HEK293T (cell line): ENCODE measurements at regions not wholly inside any gene's neighbourhood (a gene's known extent, or its start where the extent isn't known, plus 50 kb on each side); places are given as distances from the start of the nearest gene placed in this dataset.

Source experiments
- CTCF ChIA-PET: fragments of 350-600 bp; formaldehyde crosslinking; extraction: SDS; loops from one replicate; lab custom pipeline; 2021; ENCODE audit warnings: antibody characterized with exemption, inconsistent platforms; lab: Yijun Ruan, JAX
- POLR2A ChIA-PET: fragments of 350-600 bp; formaldehyde crosslinking; extraction: SDS; loops from one replicate; lab custom pipeline; 2020; ENCODE audit warnings: antibody characterized with exemption, inconsistent platforms; lab: Yijun Ruan, JAX
- DNase-seq: peaks from one replicate; pipeline ENCODE4 v3.0.0; 2012; ENCODE audit warnings: mixed read lengths; ENCODE audit errors: extremely low spot score
- ARNT ChIP-seq: fragments of 450-650 bp; IDR thresholded peaks from 2 replicates; pipeline ENCODE4 v1.6.1; 2017; ENCODE audit warnings: mild to moderate bottlenecking
- BHLHE40 ChIP-seq: fragments of 450-650 bp; IDR thresholded peaks from 2 replicates; pipeline ENCODE4 v1.6.1; 2016; ENCODE audit warnings: mild to moderate bottlenecking, moderate library complexity, borderline replicate concordance
- CTBP1 ChIP-seq: fragments of 450-650 bp; IDR thresholded peaks from 2 replicates; pipeline ENCODE4 v1.6.1; 2016; ENCODE audit warnings: borderline replicate concordance
- ELF4 ChIP-seq: fragments of 450-650 bp; IDR thresholded peaks from 2 replicates; pipeline ENCODE4 v1.6.1; 2017; ENCODE audit warnings: antibody characterized with exemption
- FOXA1 ChIP-seq: fragments of 450-650 bp; IDR thresholded peaks from 2 replicates; pipeline ENCODE4 v1.6.1; 2016; ENCODE audit warnings: mild to moderate bottlenecking
- FOXK2 ChIP-seq: fragments of 450-650 bp; IDR thresholded peaks from 2 replicates; pipeline ENCODE4 v1.6.1; 2016; ENCODE audit warnings: mild to moderate bottlenecking
- FOXM1 ChIP-seq: fragments of 450-650 bp; IDR thresholded peaks from 2 replicates; pipeline ENCODE4 v1.6.1; 2017; ENCODE audit warnings: mild to moderate bottlenecking, borderline replicate concordance
- HDGF ChIP-seq: fragments of 450-650 bp; IDR thresholded peaks from 2 replicates; pipeline ENCODE4 v1.6.1; 2017; ENCODE audit warnings: antibody characterized with exemption, borderline replicate concordance
- L3MBTL2 ChIP-seq: fragments of 450-650 bp; conservative IDR thresholded peaks from 2 replicates; pipeline ENCODE4 v1.6.1; 2016; ENCODE audit warnings: mild to moderate bottlenecking
- LEF1 ChIP-seq: fragments of 450-650 bp; IDR thresholded peaks from 2 replicates; pipeline ENCODE4 v1.6.1; 2017; ENCODE audit warnings: mild to moderate bottlenecking, borderline replicate concordance
- NFRKB ChIP-seq: fragments of 450-650 bp; IDR thresholded peaks from 2 replicates; pipeline ENCODE4 v1.6.1; 2016; ENCODE audit warnings: mild to moderate bottlenecking, moderate library complexity
- SP1 ChIP-seq: fragments of 450-650 bp; IDR thresholded peaks from 2 replicates; pipeline ENCODE4 v1.6.1; 2017
- SUZ12 ChIP-seq: fragments of 450-650 bp; IDR thresholded peaks from 2 replicates; pipeline ENCODE4 v1.6.1; 2016; ENCODE audit warnings: mild to moderate bottlenecking
- TARDBP ChIP-seq: fragments of 450-650 bp; IDR thresholded peaks from 2 replicates; pipeline ENCODE4 v1.6.1; 2016
- ZNF384 ChIP-seq: fragments of 450-650 bp; IDR thresholded peaks from 2 replicates; pipeline ENCODE4 v1.6.1; 2016
- TF ChIP-seq, protein P1 (sequence below): fragments of 450-650 bp; IDR thresholded peaks from 2 replicates; pipeline ENCODE4 v1.6.1; 2016

GRCh38 chr2:118611691-118612090 is 235.8 kb downstream of the EN1 start:
- TF ChIP-seq FOXA1 (no peak), TARDBP (no peak), HDGF (no peak), SUZ12 (no peak), SP1 (no peak), ARNT (no peak), FOXM1 (no peak), FOXK2 (no peak), BHLHE40 (no peak), ELF4 (no peak)
- DNase-seq, result no peak
- ChIA-PET CTCF (no interaction called here), POLR2A (no interaction called here)

- POLR2A ChIA-PET, result no interaction called here
- CTCF ChIA-PET, result no interaction called here
Observed at GRCh38 chr2:118609138-118609537, 238.3 kb downstream of the EN1 start.

DNA sequence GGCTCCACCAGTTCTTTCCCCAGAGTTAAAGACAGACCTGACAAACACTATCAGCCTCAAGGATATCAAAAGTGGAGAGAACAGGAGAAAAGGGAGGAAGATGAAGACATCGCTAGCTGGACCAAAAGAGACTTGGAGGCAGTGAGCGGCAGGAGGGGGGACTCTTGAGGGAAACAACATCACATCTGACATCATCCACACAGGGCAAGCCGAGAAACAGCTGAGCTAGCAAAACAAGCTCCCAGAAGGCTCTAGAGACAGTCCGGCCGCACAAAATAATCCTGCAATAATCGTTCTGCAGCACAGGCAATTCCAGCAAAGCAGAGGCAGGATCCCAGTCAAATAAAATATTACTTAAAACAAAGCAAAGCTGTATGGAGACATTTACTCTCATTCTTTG is 239.8 kb downstream of the EN1 start:
- ChIA-PET POLR2A (no interaction called here), CTCF (no interaction called here)
- DNase-seq, result no peak
- TF ChIP-seq FOXM1, result no peak

More at GRCh38 chr2:118609138-118609537, 238.3 kb downstream of the EN1 start:
- DNase-seq, result no peak
- TF ChIP-seq, protein P1, sequence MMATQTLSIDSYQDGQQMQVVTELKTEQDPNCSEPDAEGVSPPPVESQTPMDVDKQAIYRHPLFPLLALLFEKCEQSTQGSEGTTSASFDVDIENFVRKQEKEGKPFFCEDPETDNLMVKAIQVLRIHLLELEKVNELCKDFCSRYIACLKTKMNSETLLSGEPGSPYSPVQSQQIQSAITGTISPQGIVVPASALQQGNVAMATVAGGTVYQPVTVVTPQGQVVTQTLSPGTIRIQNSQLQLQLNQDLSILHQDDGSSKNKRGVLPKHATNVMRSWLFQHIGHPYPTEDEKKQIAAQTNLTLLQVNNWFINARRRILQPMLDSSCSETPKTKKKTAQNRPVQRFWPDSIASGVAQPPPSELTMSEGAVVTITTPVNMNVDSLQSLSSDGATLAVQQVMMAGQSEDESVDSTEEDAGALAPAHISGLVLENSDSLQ, result no peak
- TF ChIP-seq TARDBP (no peak), NFRKB (no peak), FOXA1 (no peak), BHLHE40 (no peak), ARNT (no peak), HDGF (no peak), SUZ12 (no peak), SP1 (no peak), FOXM1 (no peak), ELF4 (no peak), CTBP1 (no peak), LEF1 (no peak)

DNA sequence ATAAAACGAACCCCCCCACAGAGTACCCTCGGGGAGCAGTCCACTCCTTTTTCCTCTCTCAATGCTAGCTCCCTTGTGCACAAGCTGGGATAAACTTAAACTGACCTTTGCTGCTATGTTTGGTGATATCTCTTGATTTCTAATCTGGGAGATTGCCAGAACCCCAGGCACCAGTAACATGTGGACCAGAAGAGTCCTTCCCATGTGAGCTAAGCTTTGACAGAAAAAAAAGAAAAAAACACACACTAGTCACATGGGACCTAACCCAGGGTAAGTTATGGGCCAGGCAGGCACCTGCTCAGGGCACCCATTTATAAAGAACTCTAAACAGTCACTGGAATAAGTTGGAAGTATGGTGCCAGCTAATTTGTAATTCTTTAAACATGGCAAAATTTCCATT is 242.6 kb downstream of the EN1 start:
- ChIA-PET CTCF (no interaction called here), POLR2A (no interaction called here)
- TF ChIP-seq FOXK2 (no peak), ARNT (no peak), NFRKB (no peak), SP1 (no peak), FOXA1 (no peak), SUZ12 (no peak), LEF1 (no peak), ELF4 (no peak), FOXM1 (no peak), TARDBP (no peak), L3MBTL2 (no peak), HDGF (no peak), BHLHE40 (no peak), ZNF384 (no peak)
- TF ChIP-seq, protein P1, result no peak
- DNase-seq, result no peak

GRCh38 chr2:118604371-118604770 is 243.1 kb downstream of the EN1 start:
- POLR2A ChIA-PET, result no interaction called here
- DNase-seq, result no peak
- TF ChIP-seq NFRKB (no peak), HDGF (no peak), CTBP1 (no peak), ZNF384 (no peak), L3MBTL2 (no peak), ELF4 (no peak), BHLHE40 (no peak), FOXK2 (no peak), FOXA1 (no peak), LEF1 (no peak), SUZ12 (no peak), FOXM1 (no peak), TARDBP (no peak)
- TF ChIP-seq, protein P1, result no peak
- CTCF ChIA-PET, result no interaction called here

- ChIA-PET CTCF (no interaction called here), POLR2A (no interaction called here)
- TF ChIP-seq ZNF384, result no peak
- TF ChIP-seq FOXK2, result no peak
- TF ChIP-seq FOXM1, result no peak
- no peak for TF ChIP-seq TARDBP
- no peak for TF ChIP-seq CTBP1
- TF ChIP-seq HDGF, result no peak
- TF ChIP-seq, protein P1, result no peak
- no peak for TF ChIP-seq ARNT
- no peak for TF ChIP-seq LEF1
- no peak for TF ChIP-seq FOXA1
- TF ChIP-seq L3MBTL2, result no peak
- TF ChIP-seq SP1, result no peak
- no peak for TF ChIP-seq SUZ12
- TF ChIP-seq ELF4, result no peak
- TF ChIP-seq NFRKB, result no peak
- TF ChIP-seq BHLHE40, result no peak
- no peak for DNase-seq
Observed at GRCh38 chr2:118599141-118599540, 248.3 kb downstream of the EN1 start.
